ENCODE measurements at regions not wholly inside any gene's neighbourhood (a gene's known extent, or its start where the extent isn't known, plus 50 kb on each side); places are given as distances from the start of the nearest gene placed in this dataset.

DNA sequence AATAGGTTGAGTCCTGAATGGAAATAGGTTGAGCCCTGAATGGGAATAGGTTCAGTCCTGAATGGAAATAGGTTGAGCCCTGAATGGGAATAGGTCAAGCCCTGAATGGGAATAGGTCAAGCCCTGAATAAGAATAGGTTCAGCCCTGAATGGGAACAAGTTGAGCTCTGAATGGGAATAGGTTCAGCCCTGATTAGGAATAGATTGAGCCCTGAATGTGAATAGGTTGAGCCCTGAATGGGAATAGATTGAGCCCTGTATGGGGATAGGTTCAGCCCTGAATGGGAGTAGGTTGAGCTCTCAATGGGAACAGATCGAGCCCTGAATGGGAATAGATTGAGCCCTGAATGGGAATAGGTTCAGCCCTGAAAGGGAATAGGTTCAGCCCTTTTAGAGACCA lies 590.8 kb upstream of the ADAMTS16 start:
- H2BK120ac ChIP-seq (ENCODE audit: low read depth, low read length, poor library complexity, severe bottlenecking) = no peak overlapping the region
- H2AK5ac ChIP-seq (ENCODE audit: insufficient read length, low read length) = no peak overlapping the region
- H3K4me1 ChIP-seq (ENCODE audit: insufficient read depth, low read length) = no peaks in the 10 kb centered on the region
- Mint-ChIP-seq H3K36me3 (ENCODE audit: insufficient read depth in 1 of 3, low read depth in 3 of 3) (peaks cover 2 to 12% (median 3%) of the 10 kb centered on the region in 3 experiments; a peak in 4 of 7 replicates), H3K9me3 (peaks cover 0 to 7% of the 10 kb centered on the region in 2 experiments; a peak in 4 of 5 replicates), H3K4me1 (peaks cover 32 to 38% of the 10 kb centered on the region in 2 experiments), H3K27ac (no peak overlapping the region; a peak in 2 of 7 replicates), H3K27me3 (ENCODE audit: low read depth) (no peaks in the 10 kb centered on the region; the same call in 1 of the 2 replicates), H3K4me3 (no peak overlapping the region)
- no peak for DNase-seq
- TF ChIP-seq, protein P1, sequence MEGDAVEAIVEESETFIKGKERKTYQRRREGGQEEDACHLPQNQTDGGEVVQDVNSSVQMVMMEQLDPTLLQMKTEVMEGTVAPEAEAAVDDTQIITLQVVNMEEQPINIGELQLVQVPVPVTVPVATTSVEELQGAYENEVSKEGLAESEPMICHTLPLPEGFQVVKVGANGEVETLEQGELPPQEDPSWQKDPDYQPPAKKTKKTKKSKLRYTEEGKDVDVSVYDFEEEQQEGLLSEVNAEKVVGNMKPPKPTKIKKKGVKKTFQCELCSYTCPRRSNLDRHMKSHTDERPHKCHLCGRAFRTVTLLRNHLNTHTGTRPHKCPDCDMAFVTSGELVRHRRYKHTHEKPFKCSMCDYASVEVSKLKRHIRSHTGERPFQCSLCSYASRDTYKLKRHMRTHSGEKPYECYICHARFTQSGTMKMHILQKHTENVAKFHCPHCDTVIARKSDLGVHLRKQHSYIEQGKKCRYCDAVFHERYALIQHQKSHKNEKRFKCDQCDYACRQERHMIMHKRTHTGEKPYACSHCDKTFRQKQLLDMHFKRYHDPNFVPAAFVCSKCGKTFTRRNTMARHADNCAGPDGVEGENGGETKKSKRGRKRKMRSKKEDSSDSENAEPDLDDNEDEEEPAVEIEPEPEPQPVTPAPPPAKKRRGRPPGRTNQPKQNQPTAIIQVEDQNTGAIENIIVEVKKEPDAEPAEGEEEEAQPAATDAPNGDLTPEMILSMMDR (conservative IDR thresholded peaks at IDR 0.05) = no peak
- no peak overlapping the region for H4K8ac ChIP-seq (replicated peaks; ENCODE audit: insufficient read length, low read depth, low read length)
- H3K14ac ChIP-seq (ENCODE audit: insufficient read depth, low read length) = no peak overlapping the region
- H2BK20ac ChIP-seq (ENCODE audit: low read depth, low read length, poor library complexity, severe bottlenecking) = no peak overlapping the region
- H4K5ac ChIP-seq (ENCODE audit: insufficient read length, low read depth, low read length) = no peak overlapping the region
- H4K91ac ChIP-seq (ENCODE audit: insufficient read length, low read depth, low read length) = no peak overlapping the region
- no peak overlapping the region for H3K4ac ChIP-seq (ENCODE audit: low read depth, low read length)
- H3K23me2 ChIP-seq (ENCODE audit: insufficient read length, low read depth, low read length, poor library complexity, severe bottlenecking) = no peaks in the 10 kb centered on the region
- no peaks in the 10 kb centered on the region for H4K20me1 ChIP-seq (ENCODE audit: control insufficient read depth, insufficient read depth, insufficient read length)
- no peaks in the 10 kb centered on the region for H3K27me3 ChIP-seq (ENCODE audit: insufficient read depth, low read length)
- no peaks in the 10 kb centered on the region for H3K9me3 ChIP-seq (ENCODE audit: control insufficient read depth, low read depth, low read length)
- no peak overlapping the region for H3K9ac ChIP-seq (ENCODE audit: extremely low read depth, insufficient read length, low read length)
- no peak overlapping the region for H2BK5ac ChIP-seq (ENCODE audit: insufficient read length, low read length)
- H2AFZ ChIP-seq (ENCODE audit: low read length) = no peak overlapping the region
- no peak overlapping the region for H3K23ac ChIP-seq (ENCODE audit: insufficient read length, low read depth, low read length)
- WGBS (ENCODE audit: extremely low coverage, insufficient read length, low lambda C conversion rate) = no CpG with 5 or more reads among the region's 1 CpG
- no peak overlapping the region for H3K56ac ChIP-seq (ENCODE audit: insufficient read length, low read depth, low read length)
- H3K27ac ChIP-seq (ENCODE audit: insufficient read length, low read depth, low read length) = no peak overlapping the region
- H2BK15ac ChIP-seq (ENCODE audit: low read depth, low read length) = no peak overlapping the region
- H3K79me2 ChIP-seq (ENCODE audit: insufficient read depth, low read length) = 0 out of 2 replicates have a peak, but pooled peaks cover 2% of the 10 kb centered on the region
- no peak overlapping the region for H3T11ph ChIP-seq (ENCODE audit: low read length)
- H3K79me1 ChIP-seq (ENCODE audit: insufficient read depth, low read depth, low read length, poor library complexity, severe bottlenecking) = no peaks in the 10 kb centered on the region
- H2BK12ac ChIP-seq (ENCODE audit: insufficient read length, low read depth, low read length) = no peak overlapping the region
- H3K4me2 ChIP-seq (ENCODE audit: insufficient read depth, insufficient read length, low read length) = no peak overlapping the region
- no peak overlapping the region for H3K18ac ChIP-seq (ENCODE audit: insufficient read length, low read depth, low read length)

Measured in H9 (cell line).